ENCODE measurements at regions not wholly inside any gene's neighbourhood (a gene's known extent, or its start where the extent isn't known, plus 50 kb on each side); places are given as distances from the start of the nearest gene placed in this dataset.

DNA sequence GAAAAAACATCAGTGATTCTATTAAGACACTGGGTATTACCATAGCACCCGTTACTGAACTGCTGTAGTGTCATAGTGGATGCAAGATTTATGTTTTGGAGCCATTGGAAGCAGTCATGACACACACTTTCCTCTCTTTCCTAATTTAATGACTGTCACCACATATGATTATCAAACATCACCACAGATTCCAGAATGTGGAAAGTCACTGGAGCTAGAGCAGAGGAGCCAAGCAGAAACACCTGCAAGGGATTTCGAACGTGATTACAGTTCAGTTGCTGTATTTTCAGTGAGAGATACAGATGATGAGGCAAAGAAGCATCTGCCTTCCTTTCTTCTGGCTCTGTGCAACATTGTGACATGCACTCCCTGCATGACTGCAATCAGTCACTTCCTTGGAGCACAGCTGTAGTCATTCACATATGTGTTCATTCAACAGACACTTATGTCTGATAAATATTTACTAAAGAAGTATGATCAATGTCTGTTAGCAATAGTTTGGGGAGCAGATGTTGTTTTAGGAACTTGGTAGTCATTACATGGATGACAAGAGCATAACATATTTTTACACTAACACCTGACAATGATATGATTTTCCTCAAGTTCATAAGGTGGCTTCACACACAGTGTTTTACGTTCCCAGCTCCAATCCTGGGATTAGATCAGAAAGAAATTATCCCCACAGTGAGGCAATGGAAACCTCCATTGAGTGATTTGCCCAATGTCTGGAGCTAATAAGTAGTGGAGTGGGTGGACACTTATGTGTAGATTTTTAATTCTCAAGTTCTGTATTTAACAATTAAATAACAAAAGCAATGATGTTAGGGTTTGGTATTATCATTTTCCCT is 416.6 kb downstream of the PLCL1 start (continued):
- TF ChIP-seq ZNF416 (CRISPR knock-in tag; IDR thresholded peaks at IDR 0.05), result no peak
- no peak for TF ChIP-seq ZNF263 (CRISPR knock-in tag; IDR thresholded peaks at IDR 0.05; ENCODE audit: low read depth)
- no peak for TF ChIP-seq AFF4 (CRISPR knock-in tag; IDR thresholded peaks at IDR 0.05; ENCODE audit: borderline replicate concordance)
- no peak for TF ChIP-seq ATF6 (CRISPR knock-in tag; IDR thresholded peaks at IDR 0.05)
- no peak for TF ChIP-seq FOXP1 (CRISPR knock-in tag; IDR thresholded peaks at IDR 0.05; ENCODE audit: borderline replicate concordance)
- TF ChIP-seq, protein P1, sequence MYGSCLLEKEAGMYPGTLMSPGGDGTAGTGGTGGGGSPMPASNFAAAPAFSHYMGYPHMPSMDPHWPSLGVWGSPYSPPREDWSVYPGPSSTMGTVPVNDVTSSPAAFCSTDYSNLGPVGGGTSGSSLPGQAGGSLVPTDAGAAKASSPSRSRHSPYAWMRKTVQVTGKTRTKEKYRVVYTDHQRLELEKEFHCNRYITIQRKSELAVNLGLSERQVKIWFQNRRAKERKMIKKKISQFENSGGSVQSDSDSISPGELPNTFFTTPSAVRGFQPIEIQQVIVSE (CRISPR knock-in tag; IDR thresholded peaks at IDR 0.05; ENCODE audit: borderline replicate concordance), result no peak
- TF ChIP-seq, protein P2, sequence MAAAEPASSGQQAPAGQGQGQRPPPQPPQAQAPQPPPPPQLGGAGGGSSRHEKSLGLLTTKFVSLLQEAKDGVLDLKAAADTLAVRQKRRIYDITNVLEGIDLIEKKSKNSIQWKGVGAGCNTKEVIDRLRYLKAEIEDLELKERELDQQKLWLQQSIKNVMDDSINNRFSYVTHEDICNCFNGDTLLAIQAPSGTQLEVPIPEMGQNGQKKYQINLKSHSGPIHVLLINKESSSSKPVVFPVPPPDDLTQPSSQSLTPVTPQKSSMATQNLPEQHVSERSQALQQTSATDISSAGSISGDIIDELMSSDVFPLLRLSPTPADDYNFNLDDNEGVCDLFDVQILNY (CRISPR knock-in tag; IDR thresholded peaks at IDR 0.05), result no peak
- TF ChIP-seq, protein P3, sequence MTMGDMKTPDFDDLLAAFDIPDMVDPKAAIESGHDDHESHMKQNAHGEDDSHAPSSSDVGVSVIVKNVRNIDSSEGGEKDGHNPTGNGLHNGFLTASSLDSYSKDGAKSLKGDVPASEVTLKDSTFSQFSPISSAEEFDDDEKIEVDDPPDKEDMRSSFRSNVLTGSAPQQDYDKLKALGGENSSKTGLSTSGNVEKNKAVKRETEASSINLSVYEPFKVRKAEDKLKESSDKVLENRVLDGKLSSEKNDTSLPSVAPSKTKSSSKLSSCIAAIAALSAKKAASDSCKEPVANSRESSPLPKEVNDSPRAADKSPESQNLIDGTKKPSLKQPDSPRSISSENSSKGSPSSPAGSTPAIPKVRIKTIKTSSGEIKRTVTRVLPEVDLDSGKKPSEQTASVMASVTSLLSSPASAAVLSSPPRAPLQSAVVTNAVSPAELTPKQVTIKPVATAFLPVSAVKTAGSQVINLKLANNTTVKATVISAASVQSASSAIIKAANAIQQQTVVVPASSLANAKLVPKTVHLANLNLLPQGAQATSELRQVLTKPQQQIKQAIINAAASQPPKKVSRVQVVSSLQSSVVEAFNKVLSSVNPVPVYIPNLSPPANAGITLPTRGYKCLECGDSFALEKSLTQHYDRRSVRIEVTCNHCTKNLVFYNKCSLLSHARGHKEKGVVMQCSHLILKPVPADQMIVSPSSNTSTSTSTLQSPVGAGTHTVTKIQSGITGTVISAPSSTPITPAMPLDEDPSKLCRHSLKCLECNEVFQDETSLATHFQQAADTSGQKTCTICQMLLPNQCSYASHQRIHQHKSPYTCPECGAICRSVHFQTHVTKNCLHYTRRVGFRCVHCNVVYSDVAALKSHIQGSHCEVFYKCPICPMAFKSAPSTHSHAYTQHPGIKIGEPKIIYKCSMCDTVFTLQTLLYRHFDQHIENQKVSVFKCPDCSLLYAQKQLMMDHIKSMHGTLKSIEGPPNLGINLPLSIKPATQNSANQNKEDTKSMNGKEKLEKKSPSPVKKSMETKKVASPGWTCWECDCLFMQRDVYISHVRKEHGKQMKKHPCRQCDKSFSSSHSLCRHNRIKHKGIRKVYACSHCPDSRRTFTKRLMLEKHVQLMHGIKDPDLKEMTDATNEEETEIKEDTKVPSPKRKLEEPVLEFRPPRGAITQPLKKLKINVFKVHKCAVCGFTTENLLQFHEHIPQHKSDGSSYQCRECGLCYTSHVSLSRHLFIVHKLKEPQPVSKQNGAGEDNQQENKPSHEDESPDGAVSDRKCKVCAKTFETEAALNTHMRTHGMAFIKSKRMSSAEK (CRISPR knock-in tag; IDR thresholded peaks at IDR 0.05; ENCODE audit: borderline replicate concordance), result no peak
- TF ChIP-seq NR3C1 (CRISPR knock-in tag; conservative IDR thresholded peaks at IDR 0.05; ENCODE audit: low read depth), result no peak
- no peak for TF ChIP-seq ZNF396 (CRISPR knock-in tag; IDR thresholded peaks at IDR 0.05; ENCODE audit: borderline replicate concordance)
- TF ChIP-seq, protein P4, sequence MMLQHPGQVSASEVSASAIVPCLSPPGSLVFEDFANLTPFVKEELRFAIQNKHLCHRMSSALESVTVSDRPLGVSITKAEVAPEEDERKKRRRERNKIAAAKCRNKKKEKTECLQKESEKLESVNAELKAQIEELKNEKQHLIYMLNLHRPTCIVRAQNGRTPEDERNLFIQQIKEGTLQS (CRISPR knock-in tag; conservative IDR thresholded peaks at IDR 0.05), result no peak

GRCh38 chr2:198219292-198219691 is 414.9 kb downstream of the PLCL1 start:
- no peak overlapping the region for H3K4me3 Mint-ChIP-seq
- no peaks in the 10 kb centered on the region for H3K27me3 Mint-ChIP-seq (ENCODE audit: low read depth)
- TF ChIP-seq, protein P5, sequence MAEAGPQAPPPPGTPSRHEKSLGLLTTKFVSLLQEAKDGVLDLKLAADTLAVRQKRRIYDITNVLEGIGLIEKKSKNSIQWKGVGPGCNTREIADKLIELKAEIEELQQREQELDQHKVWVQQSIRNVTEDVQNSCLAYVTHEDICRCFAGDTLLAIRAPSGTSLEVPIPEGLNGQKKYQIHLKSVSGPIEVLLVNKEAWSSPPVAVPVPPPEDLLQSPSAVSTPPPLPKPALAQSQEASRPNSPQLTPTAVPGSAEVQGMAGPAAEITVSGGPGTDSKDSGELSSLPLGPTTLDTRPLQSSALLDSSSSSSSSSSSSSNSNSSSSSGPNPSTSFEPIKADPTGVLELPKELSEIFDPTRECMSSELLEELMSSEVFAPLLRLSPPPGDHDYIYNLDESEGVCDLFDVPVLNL (CRISPR knock-in tag; IDR thresholded peaks at IDR 0.05; ENCODE audit: borderline replicate concordance, low read depth), result no peak
- TF ChIP-seq, protein P6, sequence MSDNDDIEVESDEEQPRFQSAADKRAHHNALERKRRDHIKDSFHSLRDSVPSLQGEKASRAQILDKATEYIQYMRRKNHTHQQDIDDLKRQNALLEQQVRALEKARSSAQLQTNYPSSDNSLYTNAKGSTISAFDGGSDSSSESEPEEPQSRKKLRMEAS (CRISPR knock-in tag; IDR thresholded peaks at IDR 0.05), result no peak
- TF ChIP-seq ERG (CRISPR knock-in tag; IDR thresholded peaks at IDR 0.05), result no peak
- no peaks in the 10 kb centered on the region for H3K4me1 Mint-ChIP-seq
- no peaks in the 10 kb centered on the region for H3K9me3 Mint-ChIP-seq
- H3K36me3 Mint-ChIP-seq, result no peaks in the 10 kb centered on the region
- ATAC-seq (no peak), DNase-seq (ENCODE audit: low spot score) (no peak)
- CTCF ChIA-PET, result no interaction called here
- POLR2A ChIA-PET, result no interaction called here
- no peak overlapping the region for H3K27ac Mint-ChIP-seq

Measured in WTC11 (cell line).